DMS114 treated with DMSO at 0.1 percent for 48 hours (cell line): ENCODE measurements at regions not wholly inside any gene's neighbourhood (a gene's known extent, or its start where the extent isn't known, plus 50 kb on each side); places are given as distances from the start of the nearest gene placed in this dataset.
"Not testable (repeated sequence)": the region's sequence is repeated elsewhere in the genome, so short reads cannot be mapped to it uniquely, and the experiment has no call there.

Experiments
- DNase-seq: peaks from one replicate; lab custom pipeline; 2025; ENCODE audit not compliant: unreplicated experiment; lab: John Stamatoyannopoulos, UW

DNA sequence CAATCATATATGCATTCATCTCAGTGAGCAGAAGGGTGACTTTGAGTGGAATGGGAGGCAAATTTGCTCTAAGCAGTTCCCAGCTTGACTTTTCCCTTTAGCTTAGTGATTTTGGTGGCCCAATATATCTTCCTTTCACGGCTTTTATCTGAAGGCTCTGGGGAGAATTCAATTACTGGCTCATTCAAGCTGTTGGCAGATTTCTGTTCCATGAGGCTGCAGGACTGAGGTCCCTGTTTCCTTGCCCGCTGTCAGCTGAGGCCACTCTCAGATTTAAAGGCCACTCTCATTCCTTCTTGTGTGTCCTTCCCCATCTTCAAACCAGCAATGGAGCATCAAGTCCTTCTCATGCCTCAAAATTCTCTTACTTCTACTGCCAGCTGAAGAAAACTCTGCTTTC lies 170.4 kb upstream of the ATP10A start:
- no peak for DNase-seq

- no peak for DNase-seq
These were observed 169.2 kb upstream of the ATP10A start for GRCh38 chr15:26032162-26032846.

GRCh38 chr15:26029586-26029985 lies 166.5 kb upstream of the ATP10A start:
- DNase-seq: not testable (repeated sequence)

DNA sequence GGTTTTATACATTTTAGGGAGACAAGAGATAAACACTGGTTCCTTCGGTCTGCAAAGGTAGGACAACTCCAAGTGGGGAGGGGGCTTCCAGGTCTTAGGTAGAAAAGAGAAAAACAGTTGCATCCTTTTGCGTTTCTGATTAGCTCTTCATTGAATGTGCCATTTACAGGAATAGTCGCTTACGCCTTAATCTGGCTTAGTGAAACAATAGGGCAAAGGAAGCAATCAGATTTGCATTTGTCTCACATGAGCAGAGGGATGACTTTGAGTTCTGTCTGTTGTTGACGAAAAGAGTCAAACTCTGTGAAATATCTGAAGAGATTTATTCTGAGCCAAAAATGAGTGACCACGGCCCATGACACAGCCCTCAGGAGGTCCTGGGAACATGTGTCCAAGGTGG lies 166.0 kb upstream of the ATP10A start:
- DNase-seq: no peak

DNA sequence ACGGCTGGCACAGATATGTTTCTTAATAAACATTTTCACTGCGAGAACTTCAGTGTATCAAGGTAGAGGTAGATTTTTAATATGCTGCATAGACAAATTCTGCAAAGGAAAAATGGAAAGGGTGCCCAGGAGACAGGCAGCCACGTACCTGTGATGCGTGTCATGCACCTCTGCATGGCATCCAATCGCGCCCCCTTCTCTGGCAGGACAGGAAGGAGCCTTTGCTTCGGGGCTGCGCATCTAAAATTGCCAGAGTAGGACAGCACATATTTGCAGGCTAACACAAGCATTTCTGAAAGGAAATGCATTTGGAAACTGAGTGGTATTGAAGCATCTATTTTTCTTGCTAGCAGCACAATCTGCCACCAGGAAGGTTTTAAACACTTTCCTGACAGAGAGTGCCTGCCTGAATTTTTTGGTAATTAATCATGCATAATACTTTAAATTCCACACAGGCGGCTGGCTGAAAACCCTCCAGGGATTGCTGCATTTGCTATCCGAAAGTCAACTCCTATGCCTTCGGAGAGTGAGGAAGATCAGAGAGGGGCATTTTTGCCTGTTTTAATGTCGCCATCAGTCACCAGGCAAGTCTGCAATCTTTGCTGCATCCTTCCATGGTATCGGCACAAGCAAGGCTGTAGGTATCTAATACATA lies 165.1 kb upstream of the ATP10A start:
- no peak for DNase-seq

DNA sequence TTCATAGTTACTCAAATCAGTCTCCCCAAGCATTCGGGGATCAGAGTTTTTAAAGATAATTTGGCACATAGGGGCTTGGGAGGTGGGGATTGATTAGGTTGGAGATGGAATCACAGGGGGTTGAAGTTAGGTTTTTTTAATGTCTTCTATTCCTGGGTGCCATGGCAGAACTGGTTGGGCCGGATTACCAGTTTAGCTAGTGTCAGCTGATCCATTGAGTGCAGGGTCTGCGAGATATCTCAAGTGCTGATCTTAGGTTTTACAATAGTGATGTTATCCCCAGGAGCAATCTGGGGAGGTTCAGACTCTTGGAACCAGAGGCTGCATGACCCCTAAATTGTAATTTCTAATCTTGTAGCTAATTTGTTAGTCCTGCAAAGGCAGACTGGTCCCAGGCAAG lies 163.5 kb upstream of the ATP10A start:
- DNase-seq: not testable (repeated sequence)

GRCh38 chr15:26024241-26024640 lies 161.1 kb upstream of the ATP10A start:
- DNase-seq: no peak

- no peak for DNase-seq
These were observed 160.6 kb upstream of the ATP10A start for GRCh38 chr15:26023691-26024090.

DNA sequence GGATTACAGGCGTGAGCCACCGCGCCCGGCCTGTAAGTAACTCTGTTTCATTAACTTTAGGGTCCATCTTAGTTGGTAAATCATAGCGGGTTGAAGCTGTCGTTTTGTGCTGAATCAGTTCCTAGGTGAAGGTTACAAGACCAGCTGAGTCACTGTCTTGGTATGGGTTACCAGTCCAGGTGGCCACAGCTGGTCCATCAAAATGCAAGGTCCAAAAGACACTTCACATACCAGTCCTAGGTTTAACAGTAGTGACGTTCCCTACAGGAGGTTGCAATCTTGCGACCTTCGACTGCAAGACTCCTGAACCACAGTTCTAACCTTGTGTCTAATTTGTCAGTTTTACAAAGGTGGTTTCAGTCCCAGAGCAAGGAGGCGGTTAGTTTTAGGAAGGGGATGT lies 160.1 kb upstream of the ATP10A start:
- DNase-seq: no peak

GRCh38 chr15:26020871-26021270 lies 157.7 kb upstream of the ATP10A start:
- DNase-seq: no peak

- no peak for DNase-seq
These were observed 154.5 kb upstream of the ATP10A start for GRCh38 chr15:26017665-26018064.

DNA sequence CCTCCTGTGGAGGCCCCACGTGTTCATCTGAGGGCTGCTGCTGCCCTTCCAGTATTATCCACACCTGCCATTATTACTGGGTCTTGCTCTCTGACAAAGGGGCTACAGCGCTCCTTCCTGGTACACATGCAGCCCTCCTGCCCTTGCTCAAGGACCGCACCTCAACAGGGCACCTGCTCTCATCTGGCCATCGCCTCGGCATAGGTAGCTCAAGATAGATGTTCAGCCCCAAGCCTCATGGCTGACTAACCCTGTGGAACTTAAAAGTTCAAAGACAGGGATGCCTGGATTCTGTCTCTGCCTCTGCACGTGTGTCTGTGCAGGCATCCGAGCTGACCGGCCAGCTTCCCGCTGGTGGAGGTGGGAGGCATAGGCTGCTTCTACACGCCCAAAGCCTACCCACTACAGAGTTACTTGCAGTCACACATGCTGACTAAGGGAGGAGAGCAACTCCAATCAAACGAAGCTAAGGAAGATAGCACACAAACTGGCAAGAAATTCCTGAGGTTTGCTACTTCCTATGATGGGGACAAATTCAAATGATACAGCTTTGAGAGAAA lies 152.5 kb upstream of the ATP10A start:
- no peak for DNase-seq

- DNase-seq: no peak
These were observed 150.9 kb upstream of the ATP10A start for GRCh38 chr15:26013981-26014380.

GRCh38 chr15:26011916-26012315 lies 148.8 kb upstream of the ATP10A start:
- DNase-seq: no peak

DNA sequence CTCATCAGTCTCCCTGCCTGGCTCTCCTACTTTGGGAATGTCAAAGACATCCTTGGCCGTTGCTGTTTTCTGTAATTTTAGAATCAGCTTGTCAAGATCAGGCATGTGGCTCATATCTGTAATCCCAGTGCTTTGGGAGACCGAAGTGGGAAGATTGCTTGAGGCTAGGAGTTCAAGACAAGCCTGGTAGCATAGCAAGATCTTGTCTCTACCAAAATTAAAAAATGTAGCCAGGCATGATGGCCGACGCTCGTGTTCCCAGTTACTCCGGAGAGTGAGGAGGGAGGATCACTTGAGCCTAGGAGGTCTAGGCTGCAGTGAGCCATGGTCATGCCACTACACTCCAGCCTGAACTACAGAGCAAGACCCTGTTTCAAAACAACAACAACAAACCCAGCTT lies 144.0 kb upstream of the ATP10A start:
- DNase-seq: no peak

GRCh38 chr15:26001201-26001600 lies 138.1 kb upstream of the ATP10A start:
- DNase-seq: no peak

GRCh38 chr15:25993506-25993905 lies 130.4 kb upstream of the ATP10A start:
- DNase-seq: no peak

DNA sequence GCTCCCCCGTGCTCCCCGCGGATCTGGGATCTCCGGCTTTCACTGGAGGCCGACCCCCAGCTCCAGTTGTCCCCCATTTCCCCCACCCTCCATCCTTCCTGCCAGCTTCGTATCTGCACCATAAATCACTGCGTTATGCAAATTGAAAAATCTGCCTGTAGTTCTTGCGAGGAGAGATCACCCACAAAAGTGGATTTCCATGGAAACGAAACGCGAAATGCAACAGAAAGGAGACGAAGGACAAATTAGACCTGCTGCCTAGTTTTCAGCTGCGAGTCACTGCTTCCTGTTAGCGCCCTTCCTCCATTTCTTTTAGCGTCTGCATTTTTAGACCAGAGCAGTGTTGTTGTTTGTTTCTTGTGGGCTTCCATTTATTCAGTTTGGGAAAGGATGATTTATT lies 127.1 kb upstream of the ATP10A start:
- DNase-seq: no peak

- DNase-seq: no peak
These were observed 126.2 kb upstream of the ATP10A start for GRCh38 chr15:25989327-25989726.

GRCh38 chr15:25988716-25989115 lies 125.6 kb upstream of the ATP10A start:
- DNase-seq: not testable (repeated sequence)

DNA sequence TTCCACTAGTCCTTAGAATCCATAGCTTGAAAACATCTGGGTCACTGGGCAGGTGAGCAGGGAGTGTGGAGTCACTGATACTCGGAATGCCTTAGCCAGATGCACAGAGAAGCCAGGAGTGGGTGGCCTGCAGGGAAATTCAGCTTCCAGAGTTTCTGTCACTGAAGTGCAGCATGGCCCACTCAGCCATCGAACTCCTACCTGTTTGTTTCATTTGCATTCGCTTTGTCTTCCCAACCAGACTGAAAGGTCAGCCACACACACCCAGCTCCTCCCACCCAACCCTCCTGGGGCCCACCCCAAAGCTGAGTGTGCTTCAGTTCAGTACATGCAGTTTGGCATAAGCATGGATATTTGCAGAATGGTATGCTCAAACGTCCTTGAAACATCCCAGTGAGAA lies 124.5 kb upstream of the ATP10A start:
- no peak for DNase-seq

GRCh38 chr15:25985165-25985564 lies 122.0 kb upstream of the ATP10A start:
- no peak for DNase-seq

DNA sequence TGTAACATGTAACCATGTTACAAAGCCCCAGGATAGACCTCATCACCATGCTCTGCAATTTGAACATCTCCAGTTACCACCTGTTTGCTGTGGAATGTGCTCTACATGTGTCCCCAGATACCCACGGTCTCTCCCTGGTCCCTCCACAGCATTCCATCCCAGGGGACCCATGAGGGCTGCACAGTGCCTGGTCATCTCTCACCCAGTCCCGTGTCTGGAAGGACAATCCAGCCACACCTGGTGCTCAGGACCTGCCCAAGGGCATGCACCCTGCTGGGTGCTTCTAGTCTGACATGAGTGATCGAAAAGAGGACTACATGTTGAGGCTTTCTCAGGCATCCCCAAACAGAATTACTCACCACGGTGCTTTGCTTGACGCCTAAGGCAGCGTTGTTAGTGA lies 119.6 kb upstream of the ATP10A start:
- DNase-seq: no peak
